ENCODE measurements at regions not wholly inside any gene's neighbourhood (a gene's known extent, or its start where the extent isn't known, plus 50 kb on each side); places are given as distances from the start of the nearest gene placed in this dataset.
"Not testable (repeated sequence)": the region's sequence is repeated elsewhere in the genome, so short reads cannot be mapped to it uniquely, and the experiment has no call there.

DNA sequence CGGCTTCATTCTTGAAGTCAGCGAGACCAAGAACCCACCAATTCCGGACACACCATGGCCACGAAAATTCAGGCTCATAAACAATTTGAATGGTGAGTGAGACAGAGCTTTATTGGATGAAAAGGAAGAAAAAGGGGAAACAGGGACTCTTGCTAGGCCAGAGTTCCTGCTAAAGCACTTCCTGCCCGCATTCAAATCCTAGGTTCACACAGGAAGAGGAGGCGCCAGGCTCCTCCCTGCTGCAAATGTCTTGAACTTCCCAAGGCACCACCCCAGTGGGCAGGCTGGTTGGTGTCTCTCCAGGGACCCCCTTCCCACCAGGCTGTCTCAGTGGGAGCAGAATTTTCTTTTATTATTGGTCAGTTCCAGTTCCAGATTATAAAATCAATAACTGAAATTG is 121.2 kb downstream of the FSCB start:
- no peak for DNase-seq (ENCODE audit: low spot score)

DNA sequence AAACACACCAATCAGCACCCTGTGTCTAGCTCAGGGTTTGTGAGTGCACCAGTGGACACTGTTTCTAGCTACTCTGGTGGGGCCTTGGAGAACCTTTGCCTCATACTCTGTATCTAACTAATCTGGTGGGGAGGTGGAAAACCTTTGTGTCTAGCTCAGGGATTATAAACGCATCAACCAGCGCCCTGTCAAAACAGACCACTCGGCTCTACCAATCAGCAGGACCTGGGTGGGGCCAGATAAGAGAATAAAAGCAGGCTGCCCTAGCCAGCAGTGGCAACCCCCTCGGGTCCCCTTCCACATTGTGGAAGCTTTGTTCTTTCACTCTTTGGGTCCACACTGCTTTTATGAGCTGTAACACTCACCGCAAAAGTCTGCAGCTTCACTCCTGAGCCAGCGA is 121.8 kb downstream of the FSCB start:
- not testable (repeated sequence) for DNase-seq (ENCODE audit: low spot score)

DNA sequence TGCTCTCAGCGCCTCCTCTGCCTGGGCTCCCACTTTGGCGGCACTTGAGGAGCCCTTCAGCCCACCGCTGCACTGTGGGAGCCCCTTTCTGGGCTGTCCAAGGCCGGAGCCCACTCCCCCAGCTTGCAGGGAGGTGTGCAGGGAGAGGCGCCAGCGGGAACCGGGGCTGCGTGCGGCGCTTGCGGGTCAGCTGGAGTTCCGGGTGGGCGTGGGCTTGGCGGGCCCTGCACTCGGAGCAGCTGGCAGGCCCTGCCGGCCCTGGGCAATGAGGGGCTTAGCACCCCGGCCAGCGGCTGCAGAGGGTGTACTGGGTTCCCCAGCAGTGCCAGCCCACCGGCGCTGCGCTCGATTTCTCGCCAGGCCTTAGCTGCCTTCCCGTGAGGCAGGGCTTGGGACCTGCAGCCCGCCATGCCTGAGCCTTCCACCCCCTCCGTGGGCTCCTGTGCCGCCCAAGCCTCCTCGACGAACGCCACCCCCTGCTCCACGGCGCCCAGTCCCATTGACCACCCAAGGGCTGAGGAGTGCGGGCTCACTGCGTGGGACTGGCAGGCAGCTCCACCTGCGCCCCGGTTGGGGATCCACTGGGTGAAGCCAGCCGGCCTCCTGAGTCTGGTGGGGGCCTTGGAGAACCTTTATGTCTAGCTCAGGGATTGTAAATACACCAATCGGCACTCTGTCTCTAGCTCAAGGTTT is 122.3 kb downstream of the FSCB start:
- DNase-seq (ENCODE audit: low spot score), result not testable (repeated sequence)

DNA sequence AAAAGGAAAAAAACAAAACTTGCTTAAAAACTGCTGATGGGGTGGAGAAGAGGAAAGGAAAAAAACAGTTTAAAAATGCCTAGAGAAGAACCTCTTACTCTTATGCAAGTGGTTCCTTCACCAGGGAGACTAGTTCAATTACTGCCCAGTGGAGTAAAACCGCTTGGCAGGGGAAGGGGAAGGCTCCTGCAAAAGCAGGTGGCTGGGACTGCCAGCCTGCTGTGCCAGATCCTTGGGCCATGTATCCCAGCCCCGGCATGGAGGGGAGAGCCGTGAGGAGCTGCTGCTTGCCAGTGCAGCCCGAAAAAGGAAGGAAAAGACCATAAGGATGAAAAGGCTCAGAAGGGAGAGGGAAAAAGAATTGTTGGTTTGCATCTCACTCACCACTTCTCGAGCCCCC is 123.0 kb downstream of the FSCB start:
- no peak for DNase-seq (ENCODE audit: low spot score)

DNA sequence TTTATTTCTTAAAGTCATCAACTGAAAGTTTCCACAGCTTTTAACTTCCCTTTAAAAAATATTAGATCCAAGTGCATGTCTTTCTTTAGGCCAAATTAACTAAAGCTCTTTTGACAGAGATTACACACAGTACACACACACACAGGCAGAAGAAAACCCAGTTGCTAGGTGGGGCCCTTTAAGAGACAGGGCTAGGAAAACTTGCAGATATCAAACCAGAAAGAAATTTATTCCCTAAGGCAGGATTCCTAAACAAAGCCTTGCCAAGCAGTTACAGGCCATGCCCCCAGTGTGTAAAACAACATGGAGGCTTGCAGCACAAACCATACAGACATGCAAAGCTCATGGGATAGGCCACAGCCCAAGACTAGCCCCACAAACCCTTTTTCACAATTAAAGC is 123.4 kb downstream of the FSCB start:
- no peak for DNase-seq (ENCODE audit: low spot score)

DNA sequence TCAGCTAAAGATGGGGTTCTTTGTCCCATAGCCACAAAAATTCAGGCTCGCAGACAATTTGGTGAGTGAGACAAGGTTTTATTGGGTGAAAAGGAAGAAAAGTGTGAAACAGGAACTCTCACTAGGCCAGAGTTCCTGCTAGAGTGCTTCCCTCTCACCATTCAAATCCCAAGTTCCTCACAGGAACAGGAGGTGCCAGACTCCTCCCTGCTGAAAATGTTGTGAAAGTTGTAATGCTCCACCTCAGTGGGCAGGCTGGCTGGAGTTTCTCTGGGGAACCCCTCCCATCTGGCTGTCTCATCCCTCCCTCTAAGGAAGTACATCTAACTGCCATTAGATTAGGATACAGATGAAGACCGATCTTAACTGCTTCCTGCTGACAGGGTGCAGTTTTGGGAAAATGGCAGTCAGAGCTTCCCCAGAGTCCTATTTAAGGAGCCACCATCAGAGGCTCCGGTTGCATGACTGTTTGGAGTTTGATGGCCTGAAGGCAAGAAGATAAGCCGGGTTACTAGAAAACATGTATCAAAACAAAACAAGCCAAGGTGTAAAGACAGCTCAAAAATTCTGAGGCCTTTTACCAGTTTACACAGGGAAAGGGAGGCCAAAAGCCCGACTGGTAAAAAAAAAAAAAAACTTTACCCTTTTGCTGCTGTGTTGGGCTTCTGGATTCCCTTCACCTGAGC is 127.6 kb downstream of the FSCB start:
- DNase-seq (ENCODE audit: low spot score), result no peak

DNA sequence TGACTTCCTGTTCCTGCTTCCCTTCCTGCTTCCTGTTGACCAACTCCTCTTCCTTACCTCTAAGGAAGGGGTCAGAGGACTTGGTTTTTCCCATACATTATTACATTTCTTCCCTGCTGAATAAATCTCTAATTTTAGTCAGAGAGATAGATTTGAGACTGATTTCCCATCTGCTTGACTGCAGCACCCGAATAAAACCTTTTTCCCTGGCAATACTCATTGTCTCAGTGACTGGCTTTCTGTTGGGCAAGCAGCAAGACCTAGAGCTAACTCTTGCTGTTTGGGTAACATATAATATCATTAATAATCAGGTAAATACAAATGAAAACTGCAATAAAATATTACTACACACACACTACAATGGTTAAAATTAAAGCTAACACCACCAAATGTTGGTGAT is 132.2 kb downstream of the FSCB start:
- DNase-seq (ENCODE audit: low spot score), result no peak

DNA sequence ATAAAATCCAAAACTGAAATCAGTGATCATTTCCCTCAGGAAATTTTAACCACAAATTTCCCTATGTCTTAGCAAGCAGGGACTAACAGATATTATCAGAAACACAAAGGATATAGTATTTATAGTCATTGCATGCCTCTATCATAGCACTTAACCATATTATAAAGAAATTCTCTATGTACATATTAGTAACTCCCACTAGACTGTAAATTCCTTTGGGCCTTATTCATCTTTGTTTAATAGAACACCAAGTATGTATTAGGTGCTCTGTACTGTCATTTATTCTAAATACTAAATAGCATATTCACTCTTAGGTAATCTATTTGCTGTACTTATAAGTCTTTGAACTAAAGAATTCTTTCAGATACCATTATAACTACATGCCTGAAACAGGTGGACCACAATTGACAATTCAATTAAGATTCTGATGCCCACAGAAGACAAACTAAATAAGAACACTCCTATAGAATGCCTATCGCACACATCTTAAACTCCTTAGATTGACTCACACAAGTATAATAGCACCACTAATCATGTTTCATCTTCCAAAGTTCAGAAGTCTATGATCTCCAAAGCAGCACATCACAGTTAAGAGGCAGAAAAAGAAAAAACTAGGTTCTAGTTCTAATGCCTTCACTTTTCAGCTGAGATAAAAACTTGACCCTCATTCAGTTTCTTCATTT is 134.1 kb downstream of the FSCB start:
- DNase-seq (ENCODE audit: low spot score), result no peak

DNA sequence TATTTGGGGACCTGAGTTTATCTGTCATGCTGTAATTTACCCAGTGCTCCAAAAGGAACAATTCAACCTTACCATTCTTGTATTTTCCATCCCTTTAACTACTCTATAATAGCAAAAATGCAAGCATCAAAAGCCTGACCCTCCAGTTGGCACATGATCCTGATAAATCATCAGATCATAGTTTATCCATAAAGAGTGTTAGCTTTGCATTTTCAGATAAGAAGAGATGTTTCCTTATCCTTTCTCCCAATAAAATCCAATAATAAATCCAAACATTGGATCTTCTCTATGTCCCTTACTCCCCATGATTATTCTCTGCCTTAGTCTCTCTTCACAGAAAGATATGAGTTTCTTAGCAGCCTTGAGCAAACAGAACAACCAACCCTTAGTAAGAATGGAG is 134.9 kb downstream of the FSCB start:
- no peak for DNase-seq (ENCODE audit: low spot score)

DNA sequence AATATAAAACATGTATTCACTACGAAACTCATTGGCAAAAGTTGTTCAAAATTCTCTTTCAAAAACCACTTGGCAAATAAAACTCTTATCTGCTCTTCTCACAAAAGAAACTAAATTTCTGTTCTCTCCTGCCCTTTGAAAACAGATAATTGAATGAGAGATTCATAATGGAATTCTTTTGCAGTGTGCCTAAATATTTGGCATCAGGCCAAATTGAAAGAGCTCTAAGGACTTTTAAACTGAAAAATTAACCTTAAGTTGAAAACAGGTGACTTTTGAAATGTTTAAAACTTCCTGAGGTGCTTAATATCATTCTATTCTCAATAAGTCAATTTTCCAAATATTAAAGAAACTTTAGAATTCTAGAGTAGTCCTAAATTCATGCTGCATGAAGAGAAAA is 136.4 kb downstream of the FSCB start:
- no peak for DNase-seq (ENCODE audit: low spot score)

DNA sequence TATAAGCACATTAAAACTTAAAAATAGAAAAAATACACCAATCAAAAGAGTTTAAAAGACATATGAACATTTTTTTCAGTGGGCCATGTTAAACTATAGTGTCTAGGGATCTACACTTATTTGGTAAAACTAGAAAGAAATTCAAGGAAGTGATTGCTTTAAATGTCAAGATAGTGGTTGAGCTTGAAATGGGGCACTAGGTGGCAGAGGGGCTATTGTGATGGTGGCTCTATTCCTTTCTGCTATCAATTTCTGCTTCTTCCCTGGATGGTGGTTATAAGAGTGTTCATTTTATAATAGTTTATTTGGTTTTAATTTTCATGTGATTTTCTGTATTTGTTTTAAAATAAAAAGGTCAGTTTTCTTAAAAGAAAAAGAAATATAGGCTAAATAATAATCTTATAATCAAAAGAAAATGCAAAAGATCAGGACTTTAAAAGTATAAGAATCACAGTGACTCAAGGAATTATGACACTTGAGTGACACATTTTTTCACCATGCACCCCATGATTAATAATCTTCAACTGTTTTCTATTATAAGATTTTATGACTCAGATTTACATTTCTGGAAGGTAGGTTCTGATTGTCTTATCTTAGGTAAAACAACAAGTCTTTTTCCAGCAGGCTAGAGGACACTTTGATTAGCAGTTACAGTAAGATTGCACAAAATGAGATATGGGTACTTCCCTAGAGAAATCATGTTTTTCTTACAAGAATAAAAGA is 137.5 kb downstream of the FSCB start:
- no peak for DNase-seq (ENCODE audit: low spot score)

DNA sequence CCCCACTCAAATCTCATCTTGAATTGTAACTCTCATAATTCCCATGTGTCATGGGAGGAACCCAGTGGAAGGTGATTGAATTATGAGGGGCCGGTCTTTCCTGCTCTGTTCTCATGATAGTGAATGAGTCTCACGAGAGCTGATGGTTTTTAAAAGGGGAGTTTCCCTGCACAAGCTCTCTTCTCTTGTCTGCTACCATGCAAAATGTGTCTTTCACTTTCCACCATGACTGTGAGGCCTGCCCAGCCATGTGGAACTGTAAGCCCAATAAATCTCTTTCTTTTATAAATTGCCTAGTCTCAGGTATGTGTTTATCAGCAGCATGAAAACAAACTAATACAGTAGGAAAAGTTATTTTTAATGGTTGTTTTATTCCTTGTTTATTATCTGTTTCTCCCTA is 146.0 kb downstream of the FSCB start:
- DNase-seq (ENCODE audit: low spot score), result no peak

DNA sequence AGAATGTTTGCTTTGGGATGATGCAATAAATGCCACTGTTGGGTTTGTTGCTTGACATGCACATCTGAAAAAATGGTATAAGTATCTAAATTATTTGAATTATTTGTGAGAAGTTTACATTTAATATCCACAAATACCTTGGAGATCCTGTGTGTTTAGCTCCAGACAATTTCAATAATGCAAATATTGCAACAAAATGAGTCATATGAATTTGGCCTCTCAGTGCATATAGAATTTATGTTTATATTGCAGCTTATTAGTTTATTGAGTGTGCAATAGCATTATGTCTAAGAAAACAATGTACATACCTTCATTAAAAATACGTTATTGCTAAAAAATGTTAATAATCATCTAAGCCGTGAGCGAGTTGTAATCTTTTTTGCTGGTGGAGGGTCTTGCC is 153.3 kb downstream of the FSCB start:
- DNase-seq (ENCODE audit: low spot score), result no peak

DNA sequence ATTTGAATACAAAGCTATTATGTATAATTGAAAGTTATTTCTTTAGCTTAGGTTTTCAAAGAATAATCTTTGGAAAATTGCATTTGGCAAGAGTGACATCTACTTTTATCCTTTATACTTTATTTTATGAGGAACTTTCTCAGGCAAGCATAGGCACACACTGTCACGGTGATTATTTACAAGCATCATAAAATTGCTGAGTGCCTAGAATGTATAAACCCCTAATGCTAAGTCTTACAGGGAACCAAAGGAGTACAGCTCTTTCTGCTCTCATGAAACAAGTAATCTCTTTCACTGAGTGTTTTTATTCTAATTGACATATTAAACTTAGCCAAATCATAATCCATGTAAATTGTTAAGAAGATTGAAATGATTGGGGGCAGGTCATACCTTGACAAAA is 154.9 kb downstream of the FSCB start:
- no peak for DNase-seq (ENCODE audit: low spot score)

DNA sequence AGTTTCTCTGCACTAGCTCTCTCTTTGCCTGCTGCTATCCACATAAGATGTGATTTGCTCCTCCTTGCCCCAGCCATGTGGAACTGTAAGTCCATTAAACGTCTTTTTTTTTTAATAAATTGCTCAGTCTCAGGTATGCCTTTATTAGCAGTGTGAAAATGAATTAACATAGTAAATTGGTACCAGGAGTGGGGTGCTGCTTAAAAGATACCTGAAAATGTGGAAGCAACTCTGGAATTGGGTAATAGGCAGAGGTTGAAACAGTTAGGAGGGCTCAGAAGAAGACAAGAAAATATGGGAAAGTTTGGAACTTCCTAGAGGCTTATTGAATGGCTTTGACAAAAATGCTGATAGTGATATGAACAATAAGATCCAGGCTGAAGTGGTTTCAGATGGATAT is 159.8 kb downstream of the FSCB start:
- no peak for DNase-seq (ENCODE audit: low spot score)

DNA sequence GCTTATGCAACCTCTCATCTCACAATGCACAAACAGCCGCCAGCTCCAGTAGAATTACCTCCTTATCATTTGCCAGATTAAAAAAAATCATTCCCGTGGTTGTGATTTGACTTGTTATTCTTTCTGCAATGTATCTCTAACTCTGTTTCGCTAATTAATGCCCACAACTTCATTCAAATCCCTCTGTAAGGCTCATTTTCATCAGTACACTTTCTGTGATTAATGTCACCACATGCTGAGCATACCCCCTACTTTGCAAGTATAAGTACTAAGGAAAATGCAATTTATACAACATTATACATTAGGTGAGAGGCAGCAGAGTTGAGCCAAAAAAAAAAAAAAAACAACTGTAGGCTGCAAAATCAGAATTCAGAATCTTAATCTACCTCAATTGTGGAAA is 166.0 kb downstream of the FSCB start:
- no peak for DNase-seq (ENCODE audit: low spot score)

DNA sequence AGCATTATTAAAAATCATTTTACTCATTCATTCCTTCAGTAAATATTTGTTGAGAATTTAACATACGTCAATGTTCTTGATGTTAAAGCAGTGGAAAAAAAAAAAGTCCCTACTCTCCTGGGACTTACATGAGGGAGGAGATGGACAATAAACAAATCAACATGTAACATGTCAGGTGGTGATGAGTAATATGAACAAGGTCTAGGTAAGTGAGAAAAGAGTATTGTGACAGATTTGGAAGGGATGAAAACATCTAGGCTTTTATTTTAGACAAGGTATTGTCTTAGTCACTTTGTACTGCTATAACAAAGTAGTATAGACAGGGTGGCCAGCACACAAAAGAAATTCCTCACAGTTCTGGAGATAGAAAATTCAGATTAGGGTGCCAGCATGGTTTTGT is 167.2 kb downstream of the FSCB start:
- DNase-seq (ENCODE audit: low spot score), result no peak

DNA sequence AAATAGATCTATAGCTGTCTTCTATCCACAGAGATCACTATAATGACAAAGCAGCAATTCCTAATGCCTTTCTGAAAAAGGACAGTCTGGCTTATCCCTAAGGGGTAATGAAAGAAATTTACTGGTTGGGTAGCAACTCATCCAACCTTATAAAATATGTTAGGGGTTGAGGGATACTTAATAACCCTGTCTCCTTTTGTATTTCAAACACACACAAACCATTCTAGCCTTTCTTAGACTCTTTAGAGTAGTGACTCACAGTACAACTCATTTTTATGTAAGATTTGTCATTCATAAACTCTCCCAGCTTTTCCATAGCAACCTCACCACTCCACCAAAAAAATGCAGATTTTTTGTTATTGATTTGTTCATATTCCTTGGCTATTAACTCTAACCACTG is 167.9 kb downstream of the FSCB start:
- no peak for DNase-seq (ENCODE audit: low spot score)

DNA sequence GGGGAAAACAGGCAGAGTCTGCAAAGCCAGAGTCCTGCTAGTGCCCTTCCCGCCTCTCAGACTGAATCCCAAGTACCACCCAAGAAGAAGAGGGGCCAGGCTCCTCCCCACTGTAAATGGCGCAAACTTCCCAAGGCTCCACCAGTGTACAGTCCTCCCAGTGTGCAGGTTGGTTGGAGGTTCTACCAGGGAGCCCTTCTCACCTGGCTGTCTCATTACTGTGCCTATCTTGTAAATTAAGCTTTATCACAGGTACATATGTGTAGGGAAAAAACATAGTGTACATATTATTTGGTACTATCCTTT is 189.7 kb downstream of the FSCB start:
- DNase-seq (ENCODE audit: low spot score), result no peak

DNA sequence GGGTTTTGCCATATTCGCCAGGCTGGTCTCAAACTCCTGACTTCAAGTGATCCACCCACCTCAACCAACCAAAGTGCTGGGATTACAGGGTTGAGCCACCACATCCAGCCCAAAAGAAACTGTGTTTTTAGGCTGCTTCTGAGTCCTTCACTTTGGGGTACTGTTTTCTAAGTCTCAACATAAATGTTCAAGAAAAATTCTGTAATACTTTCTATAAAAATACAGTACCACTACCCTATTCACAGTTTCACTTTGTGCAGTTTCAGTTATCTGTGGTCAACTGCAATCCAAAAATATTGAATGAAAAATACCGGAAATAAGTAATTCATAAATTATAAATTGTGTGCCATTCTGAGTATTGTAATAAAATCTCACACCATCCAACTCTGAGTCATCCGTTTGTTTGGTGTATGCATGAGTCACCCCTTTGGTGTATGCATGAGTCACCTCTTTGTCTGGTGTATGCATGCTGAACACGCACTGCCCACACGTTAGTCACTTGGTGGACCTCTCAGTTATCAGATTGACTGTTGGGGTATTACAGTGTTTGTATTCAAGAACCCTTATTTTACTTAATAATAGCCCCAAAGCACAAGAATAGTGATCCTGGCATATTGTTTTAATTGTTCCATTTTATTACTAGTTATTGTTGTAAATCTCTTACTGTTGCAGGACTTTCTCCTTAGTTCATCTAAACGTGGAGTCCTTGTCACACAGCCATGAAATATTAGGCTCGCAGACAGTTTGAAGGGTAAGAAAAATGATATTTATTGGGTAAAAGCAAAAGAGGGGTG is 190.2 kb downstream of the FSCB start:
- no peak for DNase-seq (ENCODE audit: low spot score)

DNA sequence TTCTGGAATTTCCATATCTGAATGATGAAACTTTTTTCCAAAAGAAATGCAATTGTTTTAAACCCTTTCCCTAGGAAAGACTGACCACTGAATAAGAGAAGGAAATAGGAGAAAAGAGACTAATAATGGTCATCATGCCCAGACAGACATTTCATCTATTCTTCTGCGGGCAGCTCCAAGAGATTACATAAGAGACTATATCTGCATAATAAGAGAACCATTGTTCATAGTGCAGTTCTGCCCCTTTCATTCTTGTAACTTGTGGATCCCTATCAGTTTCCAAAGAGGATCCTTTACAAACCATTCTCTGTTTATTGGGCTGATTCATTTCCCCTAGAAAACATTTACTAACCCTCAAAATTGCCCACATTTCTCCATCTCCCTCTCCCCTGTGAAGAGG is 197.8 kb downstream of the FSCB start:
- no peak for DNase-seq (ENCODE audit: low spot score)

DNA sequence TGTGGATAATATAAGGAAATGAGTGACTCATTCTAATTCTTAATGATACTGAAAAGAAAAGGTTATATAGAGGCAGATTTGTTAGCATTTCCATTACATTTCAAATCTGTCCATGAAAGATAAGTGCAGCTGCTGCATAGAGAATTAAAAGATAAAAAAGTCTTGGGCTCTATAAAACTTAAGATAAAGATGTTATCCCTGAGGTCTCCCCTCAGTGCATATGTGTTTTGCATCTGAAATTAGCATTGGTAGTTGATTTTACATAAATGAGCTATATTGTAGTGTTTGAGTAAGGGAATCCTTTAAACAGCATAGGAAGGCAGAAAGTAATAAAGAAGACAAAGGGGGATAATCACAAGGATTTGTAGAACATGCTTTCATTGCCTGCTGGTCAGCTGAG is 206.2 kb downstream of the FSCB start:
- no peak for DNase-seq (ENCODE audit: low spot score)
